Ramos (cell line): ENCODE measurements at regions not wholly inside any gene's neighbourhood (a gene's known extent, or its start where the extent isn't known, plus 50 kb on each side); places are given as distances from the start of the nearest gene placed in this dataset.

Experiments used
- in situ Hi-C: fragments of 300-500 bp; cut with MboI; formaldehyde crosslinking; loops from one replicate; pipeline ENCODE4 v1.14.3; 2022; ENCODE audit warnings: low sequenced_read_pairs; ENCODE audit not compliant: unreplicated experiment

DNA sequence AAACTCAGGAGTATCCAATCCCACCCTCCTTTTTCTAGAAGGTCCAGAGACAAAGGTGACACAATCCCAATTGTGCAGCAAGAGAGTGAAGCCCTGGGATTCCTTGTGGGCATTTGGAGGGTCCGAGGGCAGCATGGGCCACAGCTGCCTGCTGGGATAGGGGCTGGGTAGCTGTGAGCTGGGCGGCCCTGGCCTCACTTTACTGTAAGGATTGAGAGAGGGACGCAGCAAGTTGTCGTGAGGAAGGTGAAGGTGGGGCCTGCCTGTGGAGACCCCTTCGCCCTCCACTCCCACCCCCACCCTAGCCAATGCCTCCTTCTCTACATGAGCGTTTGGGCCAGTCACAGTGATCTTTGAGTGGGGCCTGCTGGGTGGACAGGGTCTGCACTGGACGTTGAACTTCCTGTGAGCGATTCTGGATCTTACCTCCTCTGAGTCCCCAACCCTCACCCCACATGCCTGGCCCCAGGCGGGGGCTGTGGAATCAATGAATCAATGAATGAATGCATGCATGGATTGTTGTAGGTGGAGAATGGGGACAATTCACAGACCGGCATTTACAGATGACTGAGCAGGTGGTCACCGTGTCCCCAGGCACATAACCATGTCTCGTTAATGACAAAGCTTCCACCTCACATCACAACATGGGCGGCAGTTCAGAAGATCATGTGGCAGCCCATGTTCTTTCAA, 107.2 kb downstream of the INHBB start:
- in situ Hi-C loops = no loop called here

DNA sequence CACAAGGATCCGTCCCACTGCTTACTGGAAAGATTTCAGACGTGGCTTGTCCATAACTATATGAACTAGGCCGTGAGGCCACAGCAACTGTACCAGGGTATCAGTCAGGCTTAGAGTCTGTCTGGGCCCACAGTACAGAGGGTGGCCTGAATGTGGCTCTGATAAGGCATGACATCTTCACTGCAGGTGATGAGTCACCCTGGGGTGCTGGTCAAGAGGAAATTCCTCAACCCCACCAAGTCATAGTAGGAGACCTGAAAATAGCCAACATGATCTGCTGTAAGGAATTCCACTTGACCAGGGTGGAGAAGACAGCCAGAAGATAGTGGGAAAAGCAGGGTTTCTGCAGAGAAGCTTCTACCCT, 107.7 kb downstream of the INHBB start:
- in situ Hi-C loops = no loop called here

DNA sequence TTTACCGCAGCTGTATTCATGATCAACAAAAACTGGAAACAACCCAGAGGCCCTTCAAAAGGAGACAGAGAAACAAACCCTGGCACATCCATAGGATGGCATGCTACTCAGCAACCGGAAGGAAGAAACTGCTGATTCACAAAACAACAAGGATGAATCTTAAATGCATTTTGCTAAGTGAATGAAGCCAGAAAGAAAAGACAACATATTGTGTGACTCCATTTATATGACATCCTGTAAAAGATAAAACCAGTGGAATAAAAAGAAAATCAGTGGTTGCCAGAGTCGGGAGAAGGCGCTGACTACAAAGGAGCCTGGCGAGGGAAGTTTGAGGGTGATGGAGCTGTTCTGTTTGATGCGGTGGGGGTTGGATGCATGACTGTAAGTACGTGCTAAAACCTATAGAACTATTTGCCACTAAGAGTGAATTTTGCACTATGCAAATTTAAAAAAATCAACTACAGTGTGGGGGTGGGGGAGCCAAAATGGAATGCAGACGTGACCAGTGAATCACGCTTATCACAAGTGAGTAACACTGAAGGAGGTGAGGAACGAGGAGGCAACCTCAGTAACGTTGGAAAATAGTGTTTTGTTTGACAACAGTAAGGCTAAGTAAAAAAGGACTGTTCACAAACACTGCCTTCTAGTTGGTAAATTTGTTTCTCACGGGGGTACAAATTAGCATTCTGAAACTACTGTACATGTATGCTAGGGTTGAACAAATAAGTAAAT, 108.9 kb downstream of the INHBB start:
- in situ Hi-C loops = no loop called here

DNA sequence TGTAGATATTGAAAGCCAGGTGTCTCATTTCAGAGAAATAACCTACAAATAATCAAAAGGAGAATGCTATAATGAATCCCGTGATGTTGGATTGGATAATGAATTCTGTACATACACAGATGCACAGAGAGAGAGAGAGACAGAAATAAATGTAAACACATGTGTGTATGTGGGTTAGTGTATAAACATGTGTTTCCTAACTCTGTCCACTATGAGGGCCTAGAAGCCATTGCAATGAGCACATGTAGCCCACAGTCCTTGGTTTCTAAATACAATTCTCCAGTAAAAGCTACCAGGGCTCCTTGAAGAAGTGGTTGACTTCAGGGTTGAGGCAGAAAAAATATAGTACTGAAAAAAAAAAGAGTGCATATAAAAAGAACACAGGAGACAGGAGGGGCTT, 109.5 kb downstream of the INHBB start:
- in situ Hi-C loops = no loop called here

DNA sequence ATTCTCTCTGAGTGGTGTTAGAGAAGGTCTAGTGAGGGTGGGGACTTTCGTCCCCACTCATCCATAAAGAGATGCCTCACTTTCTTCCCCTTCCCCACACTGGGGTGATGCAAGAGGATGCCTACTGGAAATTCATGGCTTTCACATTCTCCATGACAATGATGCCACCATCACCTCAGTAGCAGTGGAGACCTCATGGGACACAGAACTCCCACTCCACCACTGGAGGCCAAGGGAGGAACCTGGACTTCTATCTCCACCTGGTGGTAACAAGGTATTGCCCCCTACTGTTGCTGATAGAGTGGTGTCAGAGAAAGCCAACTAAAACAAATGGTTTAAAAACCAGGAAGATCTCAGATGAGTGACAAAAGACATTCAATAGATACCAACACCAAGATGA, 110.9 kb downstream of the INHBB start:
- in situ Hi-C loops = no loop called here

DNA sequence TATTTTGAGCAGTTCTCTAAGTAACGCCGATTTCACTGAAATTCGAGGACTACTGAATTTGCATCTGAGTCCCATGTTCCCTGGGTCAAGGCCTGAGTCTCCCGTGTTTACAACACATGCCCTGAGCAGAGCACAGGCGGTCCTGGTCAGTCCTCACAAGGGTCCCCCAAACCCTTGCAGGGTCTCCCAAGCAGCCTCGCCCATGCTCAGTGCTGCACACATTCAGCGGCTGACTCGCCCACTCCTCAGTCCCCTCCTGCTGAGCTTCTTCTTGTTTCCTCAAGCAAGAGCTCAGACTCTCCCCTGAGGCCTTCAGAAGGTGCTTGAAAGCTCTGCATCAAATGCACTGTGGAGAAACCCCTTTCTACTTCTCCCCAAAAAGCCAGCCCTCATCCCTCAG, 114.6 kb downstream of the INHBB start:
- in situ Hi-C loops = no loop called here

DNA sequence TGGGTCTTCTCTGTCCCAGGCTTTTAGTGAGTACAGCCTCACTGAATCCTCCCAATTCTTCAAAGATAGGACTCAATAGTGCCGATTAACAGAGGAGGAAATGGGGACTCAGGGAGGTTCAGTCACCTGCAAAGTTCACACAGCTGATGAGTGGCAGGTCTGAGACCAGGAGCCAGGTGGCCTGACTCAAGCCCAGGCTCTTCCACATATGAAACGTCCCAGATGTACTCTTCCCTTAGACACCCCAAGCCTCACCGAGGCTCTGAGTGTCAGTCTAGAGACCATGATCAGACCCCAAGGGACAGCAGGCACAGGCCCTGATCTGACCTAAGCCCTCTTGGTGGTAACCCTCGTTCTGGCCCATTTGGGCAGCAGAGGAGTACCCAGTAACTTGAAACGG, 115.2 kb downstream of the INHBB start:
- in situ Hi-C loops = no loop called here

DNA sequence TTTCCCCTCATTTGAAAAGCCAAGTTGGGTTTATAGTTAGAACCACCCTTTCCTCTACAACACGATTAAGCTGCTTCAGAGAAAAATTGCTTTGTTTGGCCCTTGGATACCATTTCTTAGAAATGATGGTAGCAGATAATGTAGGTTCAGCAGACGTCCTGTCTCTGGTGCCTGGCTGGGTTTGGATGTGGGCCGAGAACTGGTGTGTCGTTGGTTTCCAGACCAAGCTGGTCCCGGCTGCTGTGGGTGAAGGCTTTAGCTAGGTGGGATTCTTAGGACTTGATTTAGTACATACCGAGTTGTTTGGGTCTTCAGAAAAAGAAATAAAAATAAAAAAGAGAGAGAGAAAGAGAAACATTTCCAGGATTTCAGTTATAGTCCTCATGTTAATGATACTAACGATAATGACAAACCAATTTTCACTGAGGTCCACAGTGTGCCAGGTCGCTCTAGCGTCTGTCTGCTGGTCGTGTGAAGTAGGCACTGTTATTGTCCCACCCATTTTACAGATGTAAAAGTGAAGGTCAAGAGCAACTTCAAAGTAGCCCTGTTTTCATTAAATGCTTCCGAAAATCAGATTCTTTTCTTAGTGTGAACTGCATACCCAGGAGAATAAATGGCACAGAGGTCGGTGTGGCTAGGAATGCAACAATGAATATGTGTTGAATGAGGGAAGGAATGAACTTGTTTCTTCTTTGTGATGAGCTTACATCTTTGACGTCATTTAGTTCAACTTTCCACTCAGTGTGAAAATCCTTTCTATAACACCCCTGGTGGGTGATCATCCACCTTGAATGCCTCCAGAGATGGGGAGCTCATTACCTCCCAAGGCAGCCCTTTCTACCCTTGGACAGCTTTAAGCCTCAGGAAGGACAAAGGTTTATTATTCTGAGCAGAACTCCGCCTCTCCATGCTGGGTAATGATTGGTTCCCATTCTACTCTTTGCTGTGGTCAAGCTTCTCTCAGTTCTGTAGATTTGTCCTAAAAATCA, 115.9 kb downstream of the INHBB start:
- in situ Hi-C loops = no loop called here

DNA sequence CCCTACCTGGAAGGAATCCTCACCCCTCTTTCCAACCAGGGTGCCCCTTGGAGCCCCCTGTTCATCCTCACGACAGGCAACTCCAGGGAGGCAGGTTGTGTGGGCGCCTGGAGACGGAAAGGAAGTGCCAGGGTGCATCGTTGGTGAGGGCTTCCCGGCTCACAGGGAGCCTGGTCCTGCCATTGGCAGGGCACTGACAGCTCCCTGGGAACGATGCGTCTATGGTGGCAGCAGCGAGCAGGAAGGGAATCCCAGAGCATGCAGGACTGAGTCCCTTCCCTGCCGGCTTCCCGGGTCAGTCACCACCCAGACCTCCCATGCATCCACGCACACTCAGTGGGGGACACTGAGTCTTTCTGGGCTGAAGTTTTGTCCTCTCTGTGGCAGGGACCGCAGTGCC, 117.6 kb downstream of the INHBB start:
- in situ Hi-C loops = no loop called here

DNA sequence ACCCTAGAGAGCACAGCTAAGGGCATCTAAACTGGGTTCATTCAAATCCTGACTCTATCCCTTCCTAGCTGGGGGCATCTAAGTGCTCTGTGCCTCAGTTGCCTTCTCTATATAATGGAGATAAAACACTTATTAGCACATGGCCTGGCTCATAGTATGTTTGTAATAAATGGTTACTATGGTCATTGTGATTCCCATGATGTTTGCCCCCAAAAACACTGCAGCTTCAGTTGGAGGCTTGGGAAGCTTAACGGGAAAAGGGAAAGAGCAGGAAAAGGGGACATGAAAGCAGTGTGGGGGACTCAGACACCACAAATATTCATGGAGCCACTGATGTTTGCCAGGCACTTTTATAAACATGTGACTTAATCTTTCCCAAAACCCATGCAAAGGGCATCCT, 118.1 kb downstream of the INHBB start:
- in situ Hi-C loops = no loop called here

DNA sequence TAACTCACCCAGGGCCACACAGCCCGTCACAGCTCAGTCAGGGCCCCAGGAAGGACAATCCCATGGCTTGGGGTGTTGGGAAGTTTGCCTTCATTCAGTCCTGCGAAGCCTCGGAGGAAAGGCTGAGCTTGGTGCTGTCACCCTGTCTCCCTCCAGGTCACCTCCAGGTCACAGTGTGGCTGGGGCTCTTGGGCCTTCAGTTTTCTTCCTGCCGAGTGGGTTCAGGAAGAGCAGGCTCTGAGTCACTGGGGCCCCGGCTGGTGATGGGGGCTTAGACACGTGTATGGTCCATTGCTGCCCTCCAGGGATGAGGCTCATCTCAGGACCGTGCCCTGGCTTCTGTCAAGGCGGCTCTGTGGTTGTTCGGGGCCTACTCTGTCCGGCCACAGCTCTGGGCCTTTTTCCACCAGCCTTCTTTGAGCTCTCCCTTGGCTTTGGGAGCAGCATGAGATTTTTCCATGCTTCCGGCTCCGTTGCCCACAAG, 118.6 kb downstream of the INHBB start:
- in situ Hi-C loops = no loop called here

DNA sequence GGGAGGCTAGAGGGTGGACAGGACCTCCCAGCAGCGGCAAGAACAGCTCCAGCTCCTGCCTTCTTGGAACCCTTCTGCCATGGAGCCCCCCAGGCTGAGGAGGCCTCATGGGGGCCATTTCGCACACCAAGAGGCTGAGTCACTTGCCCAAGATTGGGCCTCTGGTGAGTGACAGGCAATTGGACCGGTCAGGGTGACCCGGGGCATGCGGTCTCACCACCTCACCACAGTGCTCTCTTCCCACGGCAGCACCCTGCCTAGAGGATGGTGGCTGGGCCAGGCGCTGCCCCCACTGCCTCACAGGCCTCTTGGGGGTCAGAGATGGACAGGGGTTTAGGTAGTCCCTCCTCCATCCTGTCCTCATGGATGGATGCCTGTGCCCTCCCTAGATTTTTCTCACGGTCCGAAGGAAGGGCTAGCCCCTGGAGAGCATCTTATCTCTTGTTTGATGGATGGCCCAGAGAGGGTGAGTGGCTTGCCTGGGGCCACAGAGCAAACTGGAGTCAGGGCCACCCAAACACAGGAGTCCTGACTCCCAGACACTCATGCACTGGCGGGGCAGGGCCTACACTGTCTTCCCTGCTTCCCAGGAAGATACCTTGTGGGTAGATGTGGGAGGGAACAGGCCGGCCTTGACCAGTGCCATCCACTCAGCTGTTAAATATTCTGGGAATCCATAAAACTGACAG, 119.2 kb downstream of the INHBB start:
- in situ Hi-C loops = no loop called here

DNA sequence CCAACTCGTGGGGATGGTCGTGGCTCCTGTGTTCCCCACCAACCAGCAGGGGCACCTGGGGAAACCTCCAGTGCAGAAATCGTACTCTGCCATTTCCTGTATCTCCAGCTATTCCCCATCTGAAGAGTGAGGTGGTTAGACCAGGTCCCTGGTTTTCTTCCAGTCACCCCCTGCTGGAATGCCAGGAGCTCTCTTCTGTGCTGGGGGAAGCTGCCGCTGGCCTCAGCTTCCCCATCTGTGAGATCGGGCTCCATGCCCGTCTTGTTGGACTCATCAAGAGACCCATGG, 119.7 kb downstream of the INHBB start:
- in situ Hi-C loops = no loop called here

DNA sequence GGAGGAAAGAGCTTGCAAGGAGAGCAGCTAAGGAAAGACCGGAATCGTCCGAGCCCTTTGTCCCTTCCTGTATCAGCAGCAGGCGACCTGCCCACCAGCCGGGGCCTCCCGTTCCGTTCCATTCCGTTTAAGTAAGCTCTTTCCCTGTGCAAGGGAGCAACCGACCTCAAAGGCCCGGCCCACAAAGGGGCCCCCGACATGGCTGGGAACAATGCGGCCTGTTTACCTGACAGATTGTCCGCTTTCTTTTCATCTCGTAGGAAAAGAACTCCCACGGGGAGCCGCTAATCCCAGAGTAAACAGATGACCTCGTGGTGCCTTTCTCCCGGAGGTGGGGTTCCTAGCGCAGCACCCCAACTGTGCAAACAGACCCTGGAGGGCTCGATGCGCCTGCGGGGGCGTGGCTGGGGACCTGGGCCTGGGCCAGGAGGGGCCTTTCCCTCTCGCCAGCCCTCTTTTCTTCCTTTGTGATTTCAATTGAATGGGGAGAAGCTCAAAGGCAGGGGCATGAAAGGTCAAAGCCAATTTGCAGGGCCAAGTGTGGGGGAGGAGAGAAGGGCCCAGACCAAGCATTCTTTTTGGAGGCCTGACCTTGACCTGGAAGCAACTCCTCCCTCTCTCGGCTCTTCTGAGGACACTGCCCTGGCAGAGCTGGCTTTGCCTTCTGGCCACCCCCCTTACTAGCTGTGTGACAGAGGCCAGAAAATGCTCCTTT, 120.2 kb downstream of the INHBB start:
- in situ Hi-C loops = no loop called here

DNA sequence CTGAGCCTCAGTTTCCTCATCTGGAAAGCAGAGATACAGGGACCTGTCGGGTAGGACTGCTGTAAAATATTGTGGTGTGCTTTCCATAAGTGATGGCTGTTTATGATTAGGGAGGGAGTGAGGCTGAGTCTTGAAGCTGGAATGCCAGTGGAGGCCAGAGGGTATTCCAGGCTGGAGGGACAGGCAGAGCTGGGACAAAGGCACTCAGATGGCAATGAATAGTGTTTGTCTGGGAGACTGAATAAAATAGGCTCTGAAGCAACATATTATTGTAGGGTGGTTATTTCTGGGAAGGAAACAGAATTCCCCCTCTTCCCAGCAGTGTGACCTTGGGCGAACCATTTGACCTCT, 120.7 kb downstream of the INHBB start:
- in situ Hi-C loops = no loop called here

DNA sequence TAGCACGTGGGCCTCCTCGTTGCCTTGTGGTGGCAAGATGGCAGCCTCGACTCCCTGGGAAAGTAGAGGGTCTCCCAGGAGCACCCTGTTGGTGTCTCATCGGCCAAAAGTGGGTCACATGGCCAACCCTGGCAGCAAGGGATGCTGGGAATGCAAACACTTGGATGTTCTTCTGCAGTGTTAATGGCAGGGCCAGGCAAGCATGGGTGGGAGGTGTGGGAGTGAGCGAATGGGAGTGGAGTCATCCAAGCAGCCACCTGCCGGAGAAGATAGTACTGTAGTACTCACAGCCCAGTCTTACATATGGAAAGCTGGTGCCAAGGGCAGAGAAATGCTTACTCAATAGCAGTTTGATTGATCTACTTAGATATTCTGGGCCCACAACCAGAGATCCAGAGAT, 122.2 kb downstream of the INHBB start:
- in situ Hi-C loops = no loop called here

DNA sequence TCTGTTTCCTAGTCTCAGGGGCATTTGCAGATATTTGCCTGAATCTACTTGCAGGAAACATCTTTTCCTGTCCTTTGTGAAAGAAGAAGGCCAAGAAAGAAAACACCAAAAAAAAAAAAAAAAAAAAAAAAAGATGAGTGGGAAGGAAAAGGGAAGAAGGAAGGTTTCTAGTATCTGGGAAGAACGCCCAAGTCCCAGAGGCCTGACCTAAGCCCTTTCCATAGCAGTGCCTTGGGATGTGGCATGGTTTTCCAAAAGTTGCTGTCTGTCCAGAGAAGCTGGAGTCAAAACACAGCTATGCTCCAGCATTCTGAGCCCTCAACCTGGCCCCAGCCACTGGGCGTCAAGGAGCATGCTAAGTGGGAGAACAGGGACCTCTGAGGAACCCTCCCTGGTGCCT, 123.5 kb downstream of the INHBB start:
- in situ Hi-C loops = no loop called here

DNA sequence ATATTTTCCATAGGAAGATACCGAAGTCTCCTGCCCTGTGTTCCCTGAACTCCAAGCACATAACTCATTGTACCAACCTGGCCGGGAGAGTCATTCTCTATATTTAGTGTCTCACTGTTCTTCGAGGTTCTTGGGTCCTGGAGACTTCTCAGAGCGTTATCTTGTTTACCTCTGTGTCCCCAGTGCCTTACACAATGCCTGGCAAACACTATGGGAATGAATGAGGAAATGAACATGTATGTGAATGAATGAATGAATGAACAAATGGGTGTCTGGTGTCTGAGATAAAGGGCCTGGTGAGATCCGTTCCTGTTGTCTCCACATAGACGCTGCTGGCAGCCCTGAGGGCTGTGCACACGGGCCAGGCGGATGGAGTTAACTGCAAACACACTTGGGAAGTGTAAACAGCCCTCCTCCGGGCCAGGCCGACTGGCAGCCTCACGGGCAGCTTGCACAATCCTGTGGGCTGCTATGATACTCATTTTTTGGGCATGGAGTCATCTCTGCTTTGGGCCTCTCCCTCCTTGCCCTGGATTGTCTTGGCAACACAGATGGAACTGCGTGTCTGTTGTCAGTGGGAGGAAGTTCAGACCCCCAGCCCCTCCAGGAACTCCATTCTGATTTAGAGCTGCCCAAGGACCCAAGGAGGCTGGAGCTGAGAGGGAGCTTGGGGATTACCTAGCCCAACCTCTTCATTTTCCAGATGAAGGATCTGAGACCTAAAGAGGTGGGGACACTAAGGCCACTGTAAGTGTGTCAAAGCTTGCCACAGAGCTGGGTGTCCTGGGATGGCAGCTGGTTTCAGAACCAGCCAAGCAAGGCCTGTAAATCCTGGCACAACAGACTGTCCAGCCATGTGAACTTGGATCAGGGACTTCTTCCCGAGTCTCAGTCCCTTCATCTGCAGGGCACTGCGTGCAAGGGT, 124.4 kb downstream of the INHBB start:
- in situ Hi-C loops = no loop called here

DNA sequence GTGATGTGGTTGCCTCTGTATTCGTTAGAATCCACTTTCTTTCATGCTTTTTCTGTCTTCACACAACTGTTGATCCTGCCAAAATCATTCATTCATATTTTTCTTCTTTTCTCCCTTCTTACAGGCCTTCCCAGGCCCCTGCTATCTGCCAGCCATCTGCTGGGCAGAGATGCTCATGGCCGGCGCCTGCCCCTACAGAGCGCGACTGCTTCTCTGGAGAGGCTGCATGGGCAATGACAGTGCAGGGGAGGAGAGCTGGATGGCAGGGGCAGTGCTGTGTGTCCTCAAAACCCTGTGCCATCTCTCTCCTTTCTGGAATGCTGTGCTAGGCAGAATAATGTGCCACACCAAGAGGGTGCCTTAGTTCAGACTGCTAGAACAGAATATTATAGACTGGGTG, 125.2 kb downstream of the INHBB start:
- in situ Hi-C loops = no loop called here
